ENCODE measurements at regions not wholly inside any gene's neighbourhood (a gene's known extent, or its start where the extent isn't known, plus 50 kb on each side); places are given as distances from the start of the nearest gene placed in this dataset.

DNA sequence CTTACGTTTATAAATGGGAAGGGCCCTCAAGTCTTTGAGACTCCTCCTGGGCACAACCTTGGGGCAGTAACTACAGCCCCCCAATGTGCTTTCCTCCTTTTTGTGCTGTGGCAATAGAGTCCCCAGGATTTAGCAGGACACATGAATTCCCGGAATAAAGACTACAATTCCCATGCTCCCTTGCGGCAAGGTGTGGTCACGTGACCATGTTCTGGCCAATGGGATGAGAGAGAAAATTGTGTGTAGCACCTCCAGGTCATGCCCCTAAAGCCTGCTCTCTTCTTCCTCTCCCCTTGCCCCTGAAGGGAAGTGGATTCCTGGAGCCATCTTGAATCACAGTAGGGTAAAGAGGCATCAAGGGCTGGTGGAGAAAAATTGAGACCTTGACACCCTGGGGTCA is 295.1 kb upstream of the SFSWAP start:
- TF ChIP-seq, protein P1, sequence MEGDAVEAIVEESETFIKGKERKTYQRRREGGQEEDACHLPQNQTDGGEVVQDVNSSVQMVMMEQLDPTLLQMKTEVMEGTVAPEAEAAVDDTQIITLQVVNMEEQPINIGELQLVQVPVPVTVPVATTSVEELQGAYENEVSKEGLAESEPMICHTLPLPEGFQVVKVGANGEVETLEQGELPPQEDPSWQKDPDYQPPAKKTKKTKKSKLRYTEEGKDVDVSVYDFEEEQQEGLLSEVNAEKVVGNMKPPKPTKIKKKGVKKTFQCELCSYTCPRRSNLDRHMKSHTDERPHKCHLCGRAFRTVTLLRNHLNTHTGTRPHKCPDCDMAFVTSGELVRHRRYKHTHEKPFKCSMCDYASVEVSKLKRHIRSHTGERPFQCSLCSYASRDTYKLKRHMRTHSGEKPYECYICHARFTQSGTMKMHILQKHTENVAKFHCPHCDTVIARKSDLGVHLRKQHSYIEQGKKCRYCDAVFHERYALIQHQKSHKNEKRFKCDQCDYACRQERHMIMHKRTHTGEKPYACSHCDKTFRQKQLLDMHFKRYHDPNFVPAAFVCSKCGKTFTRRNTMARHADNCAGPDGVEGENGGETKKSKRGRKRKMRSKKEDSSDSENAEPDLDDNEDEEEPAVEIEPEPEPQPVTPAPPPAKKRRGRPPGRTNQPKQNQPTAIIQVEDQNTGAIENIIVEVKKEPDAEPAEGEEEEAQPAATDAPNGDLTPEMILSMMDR (IDR thresholded peaks at IDR 0.05) = no peak
- TF ChIP-seq POLR2A (IDR thresholded peaks at IDR 0.05) = no peak

All from uterus (tissue), 2 donors.